HG03469 (cell line): ENCODE measurements at regions not wholly inside any gene's neighbourhood (a gene's known extent, or its start where the extent isn't known, plus 50 kb on each side); places are given as distances from the start of the nearest gene placed in this dataset.
"Not testable (repeated sequence)": the region's sequence is repeated elsewhere in the genome, so short reads cannot be mapped to it uniquely, and the experiment has no call there.

Experiments
- ATAC-seq: cut with Tn5 transposase; IDR thresholded peaks from one replicate; pipeline ENCODE4 v1.9.1; 2021; ENCODE audit warnings: mild to moderate bottlenecking, moderate library complexity, moderate number of reproducible peaks; ENCODE audit not compliant: unreplicated experiment

DNA sequence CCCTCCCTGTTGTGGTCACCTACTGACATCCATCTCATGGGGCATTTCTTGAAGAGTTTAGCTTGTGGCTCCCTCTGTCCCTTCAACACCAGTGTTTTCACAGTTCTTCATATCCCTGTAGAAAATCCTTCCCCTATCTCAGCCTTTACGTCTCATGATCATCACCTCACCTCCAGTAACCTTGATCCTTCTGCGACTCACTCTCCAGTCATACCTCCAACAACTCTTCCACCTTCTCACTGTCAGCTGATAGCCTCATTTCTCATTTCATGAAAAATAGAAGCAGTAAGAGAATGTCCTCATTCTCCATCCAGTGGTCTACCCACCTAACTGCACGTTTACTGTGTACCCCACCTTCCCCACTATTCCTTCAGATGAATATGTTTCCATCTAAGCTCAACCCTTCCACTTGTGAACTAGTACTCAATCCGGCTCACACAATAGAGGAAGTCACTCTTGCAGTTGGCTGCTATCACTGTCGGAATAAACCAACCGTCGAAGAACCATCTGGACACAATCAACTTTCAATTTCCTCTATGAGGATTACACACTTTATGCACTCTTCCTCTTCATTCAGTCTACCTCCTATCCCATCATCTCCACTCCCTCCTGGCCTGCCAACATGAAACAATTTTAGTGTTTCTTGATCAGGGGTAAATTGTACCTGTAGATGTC is 256.0 kb downstream of the AHR start:
- no peak for ATAC-seq

DNA sequence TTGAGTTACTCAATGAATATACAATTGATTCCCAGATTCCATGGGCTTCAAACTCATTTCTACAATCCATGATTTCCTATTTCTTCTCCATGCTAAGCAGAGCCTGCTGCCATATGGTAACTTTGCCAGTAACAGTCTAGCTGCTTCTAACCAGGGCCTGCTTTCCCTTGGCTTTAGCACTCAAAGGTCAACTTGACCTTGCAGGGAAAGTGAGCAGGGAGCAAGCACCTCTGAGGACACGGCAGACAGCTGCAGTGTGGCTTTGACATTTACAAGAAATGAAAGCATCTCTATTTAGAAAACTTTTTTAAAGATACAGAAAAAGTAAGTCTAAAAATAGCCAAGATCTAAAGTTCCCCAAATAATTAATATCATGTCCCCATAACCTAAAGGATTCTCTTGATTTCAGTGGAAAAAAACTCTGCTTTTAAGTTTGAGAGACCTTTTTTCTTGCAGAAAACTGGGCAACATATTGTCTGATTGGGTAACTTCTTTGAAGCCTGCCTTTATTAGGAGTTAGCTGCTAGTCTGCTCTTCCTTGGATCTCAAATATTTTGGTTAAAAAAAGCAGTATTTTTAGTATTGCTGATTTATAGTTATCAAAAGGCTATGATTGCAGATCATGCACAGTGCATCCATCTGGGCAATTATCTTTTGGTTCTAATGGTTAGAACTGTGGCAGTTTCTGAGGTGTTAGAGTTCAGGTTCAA is 257.9 kb downstream of the AHR start:
- ATAC-seq: no peak

DNA sequence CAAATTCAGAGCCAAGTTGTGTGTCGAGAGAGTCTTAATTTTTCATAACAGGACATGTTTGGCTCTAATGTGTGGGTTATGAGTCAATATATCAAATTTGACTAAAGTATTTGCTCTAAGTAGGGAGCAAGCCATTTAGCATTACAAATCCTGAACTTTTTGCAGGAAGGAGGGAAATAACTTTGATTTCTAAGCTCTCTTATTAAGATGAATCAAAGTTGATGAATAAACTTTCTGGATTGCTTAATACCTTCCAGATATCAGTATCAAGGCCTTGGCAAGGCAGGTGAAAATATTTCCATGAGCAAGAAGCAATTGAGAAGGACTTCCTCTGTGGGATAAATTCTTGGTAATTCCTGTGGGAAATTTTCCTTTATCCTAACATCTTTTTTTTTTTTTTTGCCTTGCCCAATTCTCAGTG is 258.8 kb downstream of the AHR start:
- ATAC-seq: no peak

GRCh38 chr7:17558135-17558534 is 259.7 kb downstream of the AHR start:
- no peak for ATAC-seq

DNA sequence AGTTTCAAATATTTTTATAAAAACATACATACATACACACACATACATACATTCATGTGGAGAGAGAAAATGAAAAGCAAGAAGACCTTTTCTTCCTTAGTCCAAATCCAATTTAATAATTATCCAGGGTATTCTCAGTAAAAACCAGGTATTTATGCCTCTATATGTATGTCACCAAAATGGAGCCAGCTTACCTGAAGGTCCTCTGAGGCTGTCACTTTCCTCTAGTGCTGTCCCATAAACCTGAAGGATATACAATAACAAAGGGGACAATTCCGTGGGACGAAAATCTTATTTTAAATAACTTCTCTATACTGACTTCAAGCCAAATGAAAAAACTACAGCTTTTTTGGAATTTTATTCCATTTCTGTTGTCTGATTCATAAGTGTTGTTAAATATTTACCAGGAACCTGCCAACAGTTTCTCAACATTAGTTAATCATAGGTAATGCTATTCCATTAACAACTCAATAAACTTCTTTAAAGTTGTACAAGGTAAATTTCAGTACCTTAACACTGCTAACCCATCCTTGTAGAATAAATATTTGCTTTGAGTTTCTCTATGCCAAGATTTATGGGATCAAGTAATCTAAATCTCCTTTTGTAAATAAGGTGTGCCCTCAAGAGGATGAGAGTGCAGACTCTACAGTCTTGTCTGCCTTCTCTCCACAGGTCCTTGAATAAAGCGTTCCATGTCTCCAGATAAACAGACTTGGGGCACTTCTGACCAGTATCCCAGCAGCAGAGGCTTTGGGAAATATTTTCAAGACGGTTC is 260.3 kb downstream of the AHR start:
- ATAC-seq: no peak

GRCh38 chr7:17559388-17559787 is 260.9 kb downstream of the AHR start:
- no peak for ATAC-seq

GRCh38 chr7:17560516-17560915 is 262.1 kb downstream of the AHR start:
- ATAC-seq: no peak

DNA sequence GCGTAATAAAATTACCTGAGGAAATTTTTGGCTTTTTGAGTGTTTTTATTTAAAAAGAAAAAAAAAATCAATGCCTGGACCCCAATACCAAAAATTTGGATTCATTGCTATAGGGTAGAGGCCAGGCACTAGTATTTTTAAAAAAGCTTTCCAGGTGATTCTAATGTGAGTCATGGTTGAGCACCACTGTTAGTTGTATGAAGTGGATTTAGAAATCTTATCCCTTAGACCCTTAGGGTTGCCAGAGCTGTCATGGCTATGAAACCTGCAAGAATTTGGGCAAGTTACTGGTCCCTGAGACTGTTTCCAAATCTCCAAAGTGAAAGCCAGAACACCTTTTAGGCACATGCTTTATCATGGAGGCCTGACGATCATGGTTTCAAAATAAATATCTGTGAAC is 262.5 kb downstream of the AHR start:
- no peak for ATAC-seq

GRCh38 chr7:17564678-17565212 is 266.3 kb downstream of the AHR start:
- ATAC-seq: no peak

- ATAC-seq: no peak
Observed at GRCh38 chr7:17580141-17580540, 281.7 kb downstream of the AHR start.

DNA sequence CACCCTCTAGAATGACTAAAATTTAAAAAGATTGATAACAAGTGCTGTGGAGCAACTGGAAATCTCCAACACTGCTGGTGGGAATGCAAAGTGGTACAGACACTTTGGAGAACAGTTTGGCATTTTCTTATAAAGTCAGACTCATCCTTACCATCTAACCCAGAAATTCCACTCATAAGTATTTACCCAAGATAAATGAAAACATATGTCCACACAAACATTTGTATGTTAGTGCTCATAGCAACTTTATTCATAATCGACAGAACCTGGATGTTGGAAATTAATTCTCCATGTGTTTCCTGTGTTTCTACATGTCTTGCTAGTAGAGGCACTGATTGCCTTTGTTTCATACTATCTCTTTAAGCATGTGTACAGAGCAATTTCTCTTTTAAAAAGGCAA is 282.4 kb downstream of the AHR start:
- ATAC-seq: no peak

- ATAC-seq: no peak
Observed at GRCh38 chr7:17581301-17581700, 282.8 kb downstream of the AHR start.

GRCh38 chr7:17582696-17583095 is 284.2 kb downstream of the AHR start:
- not testable (repeated sequence) for ATAC-seq

DNA sequence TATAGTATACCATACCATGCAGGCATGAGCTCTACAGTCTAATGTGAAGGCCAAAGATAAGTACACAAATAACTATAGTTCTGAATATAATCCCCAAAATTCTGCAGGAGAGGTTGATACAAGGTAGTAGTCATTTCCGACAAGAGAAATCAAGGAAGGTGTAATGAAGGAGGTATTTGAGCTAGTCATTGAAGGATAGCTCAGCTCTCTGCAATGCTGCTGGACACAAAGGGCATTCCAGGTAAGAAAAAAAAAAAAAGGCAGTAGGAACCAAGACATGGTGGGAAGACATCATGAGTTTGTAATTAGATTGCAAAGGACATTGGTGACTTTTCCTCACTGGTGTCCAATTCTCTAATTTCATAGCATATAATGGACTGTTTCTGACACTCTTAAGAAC is 285.3 kb downstream of the AHR start:
- no peak for ATAC-seq

DNA sequence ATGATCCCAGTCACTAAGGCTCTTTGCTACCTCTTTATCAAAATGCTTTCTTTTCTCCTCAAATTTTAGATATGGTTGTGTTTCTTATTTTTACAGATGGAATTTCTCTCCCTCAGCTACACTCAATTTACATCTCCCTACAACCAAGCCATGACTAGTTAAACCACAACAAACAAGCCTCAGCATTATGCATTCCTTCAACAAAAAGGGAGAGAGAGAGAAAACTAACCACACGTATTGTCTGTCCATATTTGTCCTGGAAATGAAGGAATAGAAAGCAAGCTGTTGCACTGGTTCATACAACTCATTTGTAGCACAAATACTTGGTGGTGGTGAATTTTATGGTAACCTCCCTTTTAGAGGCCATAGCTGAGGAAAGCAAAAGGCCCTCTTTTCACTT is 286.4 kb downstream of the AHR start:
- ATAC-seq: no peak

GRCh38 chr7:17586711-17587110 is 288.3 kb downstream of the AHR start:
- ATAC-seq: no peak

GRCh38 chr7:17588730-17589129 is 290.3 kb downstream of the AHR start:
- no peak for ATAC-seq

DNA sequence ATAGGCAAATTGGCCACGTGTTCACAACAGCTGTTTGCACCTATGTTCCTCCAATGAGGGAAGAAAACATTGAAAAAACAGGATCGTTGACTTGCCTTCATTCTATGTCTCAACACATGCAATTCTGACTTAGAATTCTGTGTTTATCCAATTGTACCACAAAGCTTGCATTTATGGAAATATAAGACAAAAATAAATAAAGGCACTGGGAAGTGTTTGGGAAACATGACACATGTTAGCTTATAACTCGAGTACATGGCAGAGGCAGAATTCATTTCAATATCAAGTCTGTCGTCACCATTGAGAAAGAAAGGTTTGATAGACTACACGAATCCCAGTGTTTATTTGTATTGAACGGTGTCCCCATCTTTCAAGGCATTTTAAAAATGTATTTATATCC is 291.2 kb downstream of the AHR start:
- ATAC-seq: no peak

DNA sequence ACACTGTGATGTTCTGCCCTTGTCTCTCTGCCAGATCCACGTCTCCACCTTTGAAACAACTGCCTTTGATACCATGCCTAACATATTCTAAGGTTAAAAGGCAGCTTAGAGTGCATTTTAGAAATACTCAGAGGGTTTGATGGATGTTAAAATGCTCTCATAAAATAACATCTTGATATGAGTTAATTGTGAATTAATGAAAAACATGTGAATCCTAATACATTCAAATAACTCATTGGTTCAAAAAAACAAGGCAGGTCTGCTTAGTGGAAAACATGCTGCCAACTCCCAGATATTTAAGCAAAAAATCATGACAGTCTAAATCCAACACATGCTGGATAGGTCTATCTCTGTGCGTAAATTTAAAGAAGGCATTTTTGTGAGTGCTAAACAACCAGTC is 291.8 kb downstream of the AHR start:
- no peak for ATAC-seq

- ATAC-seq: no peak
Observed at GRCh38 chr7:17593819-17594419, 295.5 kb downstream of the AHR start.

DNA sequence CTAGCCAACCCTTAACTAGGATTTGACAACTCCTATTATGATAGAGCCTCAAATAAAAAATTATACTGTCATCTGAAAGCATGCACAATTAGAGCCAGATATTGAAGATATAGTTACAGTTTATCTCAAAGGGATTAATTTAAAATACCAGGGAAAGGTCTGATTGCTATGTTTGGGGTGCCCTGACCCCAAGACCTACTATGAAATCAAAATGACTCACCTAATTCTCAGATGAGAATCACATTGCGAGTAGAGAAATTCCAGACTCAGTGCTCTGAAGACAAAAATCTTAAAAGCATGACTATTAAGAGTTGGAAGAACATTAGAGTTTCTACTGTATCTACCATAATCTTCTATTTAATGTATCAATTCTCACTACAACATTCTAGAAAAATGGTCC is 297.1 kb downstream of the AHR start:
- no peak for ATAC-seq
